Transverse colon (tissue), 4 donors: ENCODE measurements at regions not wholly inside any gene's neighbourhood (a gene's known extent, or its start where the extent isn't known, plus 50 kb on each side); places are given as distances from the start of the nearest gene placed in this dataset.

Experiments
- CTCF ChIP-seq, 5 experiments: fragments of 200-600 bp in 3 of 5; fragments of 450-650 bp in 2 of 5; sonication (generic) in 3 of 5; IDR thresholded peaks; 1 replicate in 2 of 5; 2 replicates in 3 of 5; pipeline ENCODE4 v1.5.1; 2016 to 2017; ENCODE audit warnings: antibody characterized with exemption in 5 of 5, inconsistent platforms in 3 of 5, mild to moderate bottlenecking in 2 of 5, moderate library complexity in 1 of 5
- EP300 ChIP-seq: sonication (generic); formaldehyde crosslinking; IDR thresholded peaks from one replicate; pipeline ENCODE4 v1.6.1; 2017; ENCODE audit warnings: antibody characterized with exemption, low read depth
- POLR2A ChIP-seq: fragments of 450-650 bp; IDR thresholded peaks from one replicate; pipeline ENCODE4 v1.6.1; 2016; ENCODE audit warnings: antibody characterized with exemption, mild to moderate bottlenecking, moderate library complexity
- POLR2AphosphoS5 ChIP-seq, 3 donors: sonication (generic); formaldehyde crosslinking; IDR thresholded peaks; one replicate each; pipeline ENCODE4 v1.6.1; 2016; ENCODE audit warnings: antibody characterized with exemption in 3 of 3

- TF ChIP-seq CTCF (IDR thresholded peaks at IDR 0.05): no peak
- no peak for TF ChIP-seq EP300
- TF ChIP-seq POLR2A: no peak
- TF ChIP-seq POLR2AphosphoS5 (IDR thresholded peaks at IDR 0.05): no peak
These were observed 687.6 kb downstream of the DCDC2C start for GRCh38 chr2:4391013-4391412.
